ENCODE measurements at regions not wholly inside any gene's neighbourhood (a gene's known extent, or its start where the extent isn't known, plus 50 kb on each side); places are given as distances from the start of the nearest gene placed in this dataset.
"Not testable (repeated sequence)": the region's sequence is repeated elsewhere in the genome, so short reads cannot be mapped to it uniquely, and the experiment has no call there.

DNA sequence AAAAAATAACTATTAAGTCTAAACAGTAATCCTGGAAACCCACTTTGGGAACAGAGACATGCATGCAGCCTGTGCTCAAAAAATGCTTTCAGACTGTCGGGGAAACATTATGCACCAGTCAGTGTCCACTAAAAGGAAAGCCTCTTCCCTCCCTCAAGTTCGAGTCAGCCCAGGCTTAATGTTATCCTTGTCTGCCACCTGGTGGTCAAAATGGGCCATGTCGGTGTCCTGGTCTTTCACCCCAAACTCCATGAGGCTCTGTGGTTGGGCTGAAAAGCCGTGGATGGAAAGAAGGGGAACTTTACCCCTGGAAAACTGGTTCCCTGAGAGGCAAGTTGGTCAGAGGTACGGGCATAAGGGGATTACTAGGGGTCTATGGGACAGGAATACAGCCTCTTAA, 88.4 kb upstream of the ZNF492 start:
- no peak overlapping the region for H3K27ac Mint-ChIP-seq

DNA sequence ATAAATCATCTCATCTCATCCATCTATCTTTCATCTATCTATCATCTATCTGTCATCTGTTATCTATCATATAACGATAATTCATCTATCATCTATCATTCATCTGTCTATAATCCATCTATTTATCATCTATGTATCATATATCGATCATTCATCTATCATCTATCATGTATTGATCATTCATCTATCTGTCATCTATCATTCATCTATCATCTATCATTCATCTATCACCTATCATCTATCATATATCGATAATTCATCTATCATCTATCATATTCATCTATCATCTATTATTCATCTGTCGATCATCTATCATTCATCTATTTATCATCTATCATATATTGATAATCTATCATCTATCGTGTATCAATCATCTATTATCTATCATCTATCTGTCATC, 100.4 kb upstream of the ZNF492 start:
- H3K27me3 Mint-ChIP-seq: no peaks in the 10 kb centered on the region
- H3K9me3 Mint-ChIP-seq: peaks cover 11 to 18% (median 15%) of the 10 kb centered on the region in 3 donors
- H3K4me1 Mint-ChIP-seq: no peaks in the 10 kb centered on the region
- no peak overlapping the region for H3K4me3 Mint-ChIP-seq
- H3K36me3 Mint-ChIP-seq: no peaks in the 10 kb centered on the region
- no peak overlapping the region for H3K27ac Mint-ChIP-seq

More for the DNA sequence above, 88.4 kb upstream of the ZNF492 start:
- Mint-ChIP-seq H3K27me3 (no peaks in the 10 kb centered on the region), H3K4me1 (no peaks in the 10 kb centered on the region), H3K9me3 (peaks cover 12 to 26% (median 17%) of the 10 kb centered on the region in 3 donors), H3K36me3 (no peaks in the 10 kb centered on the region), H3K4me3 (no peak overlapping the region)

DNA sequence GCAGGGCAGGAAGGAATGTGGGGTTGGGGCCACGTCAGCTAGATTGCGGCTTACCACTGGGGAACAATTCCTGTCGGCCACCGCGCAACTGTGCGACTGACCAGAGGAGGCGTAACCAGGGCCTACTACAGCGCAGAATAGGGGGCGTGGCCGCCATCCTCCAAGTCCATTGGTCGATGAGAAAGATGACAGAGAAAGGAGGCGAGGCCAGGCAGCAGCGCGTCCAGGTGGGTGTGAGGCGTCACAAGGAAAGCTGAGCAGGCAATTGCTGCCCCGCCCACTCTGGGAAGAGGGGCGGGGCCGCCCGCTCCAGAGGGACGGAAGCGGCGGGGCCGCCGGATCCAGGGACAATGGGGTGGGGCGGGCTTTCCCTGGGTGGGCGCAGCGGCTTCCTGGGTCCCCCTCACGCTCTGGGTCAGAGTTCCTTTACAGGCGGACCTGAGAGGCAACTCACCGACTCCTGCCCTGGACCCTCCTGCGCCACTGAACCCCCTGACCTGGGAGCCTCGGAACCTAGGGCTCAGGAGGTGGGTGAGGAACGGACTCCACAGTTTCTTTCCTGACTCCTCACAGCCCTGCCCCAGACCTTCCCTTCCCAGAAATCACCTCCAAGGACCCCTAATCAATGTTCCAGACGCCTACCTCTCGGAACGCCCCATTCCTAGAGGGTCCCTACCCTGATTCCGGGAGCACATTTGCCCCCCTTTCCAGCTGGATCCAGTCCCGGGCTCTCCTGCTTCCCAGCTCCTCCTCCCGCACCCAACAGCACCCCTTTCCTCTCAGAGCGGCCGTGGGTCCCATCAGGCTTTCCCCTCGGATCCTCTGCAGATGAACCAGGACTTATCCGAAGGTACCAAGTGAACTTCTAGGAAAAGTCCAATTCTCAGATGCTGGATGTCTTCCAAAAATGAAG, 101.5 kb upstream of the ZNF492 start:
- Mint-ChIP-seq H3K27me3 (no peaks in the 10 kb centered on the region), H3K9me3 (peaks cover 17 to 22% (median 19%) of the 10 kb centered on the region in 3 donors), H3K36me3 (no peaks in the 10 kb centered on the region), H3K4me3 (peak overlapping the region in 1 of 4 donors; percentile 56), H3K27ac (no peak overlapping the region), H3K4me1 (no peaks in the 10 kb centered on the region)

DNA sequence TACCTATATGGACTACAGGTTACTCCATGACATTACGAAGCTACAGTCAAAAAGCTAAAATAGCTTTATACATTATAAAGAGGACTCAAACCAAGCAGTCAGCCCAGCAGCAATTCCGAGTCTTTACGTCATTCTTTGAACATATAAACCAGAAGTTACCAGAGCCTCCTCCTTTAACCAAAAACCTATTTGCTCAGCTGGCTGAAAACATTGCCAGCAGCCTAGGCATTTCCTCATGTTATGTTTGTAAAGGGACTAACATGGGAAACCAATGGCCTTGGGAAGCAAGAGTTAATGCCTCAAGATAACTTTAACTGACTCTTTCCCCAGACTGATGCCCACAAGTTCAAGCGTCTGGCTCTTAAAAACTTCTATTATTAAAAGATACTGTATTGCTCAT, 104.1 kb upstream of the ZNF492 start:
- Mint-ChIP-seq H3K4me1 (no peaks in the 10 kb centered on the region), H3K27me3 (no peaks in the 10 kb centered on the region), H3K27ac (no peak overlapping the region), H3K4me3 (no peak overlapping the region), H3K36me3 (no peaks in the 10 kb centered on the region), H3K9me3 (peaks cover 13 to 19% (median 15%) of the 10 kb centered on the region in 3 donors)

DNA sequence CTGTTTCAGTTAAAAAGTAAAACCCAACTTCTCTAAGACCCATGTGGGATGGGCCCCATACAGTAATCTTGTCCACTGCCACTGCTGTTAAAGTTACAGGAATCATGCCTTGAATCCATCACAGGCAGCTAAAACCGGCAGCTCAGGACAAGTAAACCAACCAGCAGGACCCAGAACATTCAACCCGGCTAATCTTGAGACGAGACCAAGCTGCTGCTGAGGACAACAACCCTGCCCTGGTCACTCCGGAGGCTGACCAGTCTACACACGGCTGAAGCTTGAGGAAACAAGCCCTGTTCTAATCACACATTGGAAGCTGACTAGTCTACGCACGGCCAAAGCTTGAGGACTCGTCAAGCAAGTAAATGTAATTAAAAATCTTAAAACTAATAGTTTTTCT, 105.2 kb upstream of the ZNF492 start:
- Mint-ChIP-seq H3K9me3 (peaks cover 10 to 19% (median 13%) of the 10 kb centered on the region in 3 donors), H3K36me3 (no peaks in the 10 kb centered on the region)

GRCh38 chr19:22527554-22527953, 105.4 kb upstream of the ZNF98 start:
- H3K4me3 Mint-ChIP-seq: no peak overlapping the region
- no peaks in the 10 kb centered on the region for H3K27me3 Mint-ChIP-seq
- H3K9me3 Mint-ChIP-seq: peaks cover 7 to 17% (median 13%) of the 10 kb centered on the region in 3 donors
- no peak overlapping the region for H3K27ac Mint-ChIP-seq
- H3K4me1 Mint-ChIP-seq: no peaks in the 10 kb centered on the region
- no peaks in the 10 kb centered on the region for H3K36me3 Mint-ChIP-seq

More for the DNA sequence above, 105.2 kb upstream of the ZNF492 start:
- Mint-ChIP-seq H3K27ac (no peak overlapping the region), H3K27me3 (no peaks in the 10 kb centered on the region), H3K4me1 (no peaks in the 10 kb centered on the region), H3K4me3 (no peak overlapping the region)

GRCh38 chr19:22526661-22527272, 104.6 kb upstream of the ZNF98 start:
- no peaks in the 10 kb centered on the region for H3K27me3 Mint-ChIP-seq
- no peak overlapping the region for H3K4me3 Mint-ChIP-seq
- peaks cover 5 to 17% (median 13%) of the 10 kb centered on the region in 3 donors for H3K9me3 Mint-ChIP-seq
- no peaks in the 10 kb centered on the region for H3K36me3 Mint-ChIP-seq
- no peaks in the 10 kb centered on the region for H3K4me1 Mint-ChIP-seq
- no peak overlapping the region for H3K27ac Mint-ChIP-seq

DNA sequence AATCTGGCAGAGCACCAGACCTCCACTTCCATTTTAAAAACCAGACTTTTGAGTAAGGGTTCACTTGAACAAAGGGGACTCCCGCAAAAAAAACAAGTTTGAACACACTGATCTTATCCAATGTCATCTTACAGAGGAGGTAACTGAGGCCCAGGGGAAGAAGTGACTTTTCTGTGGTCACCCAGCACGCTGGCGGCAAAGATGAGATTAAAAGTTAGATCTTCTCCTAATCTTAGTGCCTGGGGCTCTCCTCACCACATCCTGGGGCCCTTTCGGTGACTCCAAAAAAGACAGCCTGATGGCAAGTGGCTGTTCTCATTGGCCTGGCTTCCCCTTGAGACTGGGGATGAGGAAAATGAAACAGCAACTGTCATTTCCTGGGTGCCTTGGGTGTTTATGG, 101.8 kb upstream of the ZNF98 start:
- Mint-ChIP-seq H3K4me1 (no peaks in the 10 kb centered on the region), H3K36me3 (no peaks in the 10 kb centered on the region), H3K9me3 (peaks cover 4 to 17% (median 14%) of the 10 kb centered on the region in 3 donors), H3K4me3 (no peak overlapping the region), H3K27ac (no peak overlapping the region), H3K27me3 (no peaks in the 10 kb centered on the region)

- H3K36me3 Mint-ChIP-seq, H3K4me1 Mint-ChIP-seq, H3K9me3 Mint-ChIP-seq, H3K27me3 Mint-ChIP-seq, H3K27ac Mint-ChIP-seq, H3K4me3 Mint-ChIP-seq: not testable (repeated sequence)
Observed at GRCh38 chr19:22519562-22519961, 97.4 kb upstream of the ZNF98 start.

DNA sequence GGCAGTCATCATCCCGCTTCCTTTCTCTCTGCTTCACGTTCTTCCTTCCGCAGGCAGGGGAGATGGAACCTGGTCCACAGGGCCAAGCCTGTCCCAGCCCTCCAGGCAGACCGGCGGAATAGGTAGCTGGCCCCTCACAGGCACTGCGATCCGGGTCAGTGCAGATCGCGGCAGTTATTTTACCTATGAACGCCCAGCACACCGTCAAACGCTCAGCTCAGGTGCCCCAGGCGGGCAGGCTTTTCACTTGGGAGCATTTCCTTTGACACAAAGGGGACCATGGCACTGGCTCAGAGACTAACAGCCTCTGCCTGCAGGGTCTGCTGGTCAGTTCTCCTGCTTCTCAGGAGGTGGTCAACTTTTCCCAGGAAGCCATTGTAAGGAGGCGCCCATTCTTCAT, 97.0 kb upstream of the ZNF98 start:
- Mint-ChIP-seq H3K27me3 (no peaks in the 10 kb centered on the region), H3K9me3 (peaks cover 4 to 9% (median 9%) of the 10 kb centered on the region in 3 donors), H3K27ac (no peak overlapping the region), H3K36me3 (no peaks in the 10 kb centered on the region), H3K4me1 (no peaks in the 10 kb centered on the region), H3K4me3 (no peak overlapping the region)

- H3K27ac Mint-ChIP-seq: no peak overlapping the region
- H3K36me3 Mint-ChIP-seq: no peaks in the 10 kb centered on the region
Observed at GRCh38 chr19:22517496-22518411, 95.6 kb upstream of the ZNF98 start.

GRCh38 chr19:22515435-22515834, 93.3 kb upstream of the ZNF98 start:
- no peaks in the 10 kb centered on the region for H3K27me3 Mint-ChIP-seq
- H3K4me1 Mint-ChIP-seq: no peaks in the 10 kb centered on the region
- H3K9me3 Mint-ChIP-seq: peaks cover 5 to 8% (median 8%) of the 10 kb centered on the region in 3 donors
- no peak overlapping the region for H3K4me3 Mint-ChIP-seq
- no peak overlapping the region for H3K27ac Mint-ChIP-seq
- no peaks in the 10 kb centered on the region for H3K36me3 Mint-ChIP-seq

More at GRCh38 chr19:22517496-22518411, 95.6 kb upstream of the ZNF98 start:
- Mint-ChIP-seq H3K9me3 (peaks cover 4 to 8% (median 8%) of the 10 kb centered on the region in 3 donors), H3K4me3 (no peak overlapping the region), H3K27me3 (no peaks in the 10 kb centered on the region), H3K4me1 (no peaks in the 10 kb centered on the region)

DNA sequence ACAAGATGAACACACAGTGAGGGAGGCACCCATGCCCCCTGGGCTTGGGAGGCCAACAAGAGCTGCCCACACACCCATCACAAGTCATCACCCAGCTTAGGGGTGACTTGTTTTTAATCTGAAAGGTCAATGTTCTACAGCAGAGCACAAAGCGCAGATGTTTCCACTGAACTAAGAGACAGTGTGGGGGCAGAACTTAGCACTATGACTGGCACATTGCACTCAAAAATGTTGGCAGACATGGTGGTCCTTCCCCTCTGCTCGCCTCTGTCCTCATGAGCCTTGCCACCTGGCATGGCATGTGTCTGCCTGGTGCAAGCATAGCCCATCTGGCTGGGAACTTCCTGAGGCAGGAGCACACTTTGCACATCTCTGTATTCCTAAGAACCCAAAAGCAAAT, 81.4 kb upstream of the ZNF98 start:
- Mint-ChIP-seq H3K9me3 (peaks cover 4 to 20% (median 12%) of the 10 kb centered on the region in 3 donors), H3K4me3 (no peak overlapping the region), H3K27me3 (no peaks in the 10 kb centered on the region), H3K27ac (no peak overlapping the region), H3K36me3 (no peaks in the 10 kb centered on the region), H3K4me1 (no peaks in the 10 kb centered on the region)

- Mint-ChIP-seq H3K9me3 (peaks cover 4 to 20% (median 12%) of the 10 kb centered on the region in 3 donors), H3K27ac (no peak overlapping the region), H3K4me3 (no peak overlapping the region), H3K4me1 (no peaks in the 10 kb centered on the region), H3K27me3 (no peaks in the 10 kb centered on the region), H3K36me3 (no peaks in the 10 kb centered on the region)
Observed at GRCh38 chr19:22502766-22503165, 80.6 kb upstream of the ZNF98 start.
